ENCODE measurements at regions not wholly inside any gene's neighbourhood (a gene's known extent, or its start where the extent isn't known, plus 50 kb on each side); places are given as distances from the start of the nearest gene placed in this dataset.
A peak's percentile ranks its signal among the peaks of the same experiment; 100 is the strongest.
"Not testable (repeated sequence)": the region's sequence is repeated elsewhere in the genome, so short reads cannot be mapped to it uniquely, and the experiment has no call there.

DNA sequence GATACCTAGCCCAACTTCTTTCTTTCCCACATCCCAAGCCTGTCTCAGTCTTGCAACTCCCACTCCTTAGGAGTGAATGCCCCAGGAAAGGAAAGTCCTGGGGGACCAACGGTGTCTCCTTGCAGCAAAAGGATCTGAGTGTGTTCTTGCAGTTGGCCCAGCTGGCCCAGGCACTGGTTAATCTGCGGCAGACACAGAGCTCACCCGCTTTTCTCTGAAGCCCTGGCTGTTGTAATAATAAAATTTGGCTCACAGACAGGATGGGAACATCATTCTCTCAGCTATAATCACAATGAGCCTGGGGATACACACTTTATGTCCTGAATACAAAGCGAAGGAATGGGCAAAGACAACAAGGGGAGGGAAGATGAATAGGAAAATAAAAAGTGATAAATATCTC lies 185.6 kb upstream of the ADRA1D start:
- Histone ChIP-seq H3F3A (replicated peaks; ENCODE audit: insufficient read depth) (peaks cover 8% of the 10 kb centered on the region), H3K4me3 (ENCODE audit: low read depth in 2 of 2, low read length in 1 of 2) (peak overlapping the region in 1 of 2 experiments; percentile 28; a peak in 1 of 4 replicates), H3K79me2 (ENCODE audit: insufficient read depth) (no peaks in the 10 kb centered on the region), H2AFZ (ENCODE audit: low read depth) (peak overlapping the region; percentile 86; the same call in 1 of the 2 replicates), H3K4me1 (ENCODE audit: control insufficient read depth in 1 of 2, insufficient read depth in 2 of 2, low read depth in 1 of 2, low read length in 1 of 2) (peaks cover 0 to 20% of the 10 kb centered on the region in 2 experiments; a peak in 3 of 4 replicates), H3K9me3 (no peaks in the 10 kb centered on the region), H4K20me1 (ENCODE audit: insufficient read depth) (no peaks in the 10 kb centered on the region), H3K9me2 (no peaks in the 10 kb centered on the region), H3K9ac (peak overlapping the region; percentile 44; the same call in 1 of the 2 replicates), H3K27ac (ENCODE audit: low read depth in 2 of 2, low read length in 1 of 2) (peak overlapping the region in 1 of 2 experiments; percentile 91; a peak in 2 of 4 replicates), H3K27me3 (ENCODE audit: insufficient read depth) (no peaks in the 10 kb centered on the region), H3K4me2 (peak overlapping the region; percentile 61), H3K36me3 (replicated peaks in 1 of 2; ENCODE audit: control insufficient read depth in 1 of 2, insufficient read depth in 2 of 2, low read length in 1 of 2) (no peaks in the 10 kb centered on the region)
- ChIA-PET CTCF (no interaction called here), POLR2A (no interaction called here)
- DNase-seq, result no peak
- WGBS (ENCODE audit: low lambda C conversion rate), result 18% methylated on average over 4 of the region's 4 CpGs
- TF ChIP-seq GABPA (IDR thresholded peaks at IDR 0.05; ENCODE audit: low read depth), result no peak
- no peak for TF ChIP-seq SMC3 (IDR thresholded peaks at IDR 0.05; ENCODE audit: low read depth, low read length)
- TF ChIP-seq, protein P1, sequence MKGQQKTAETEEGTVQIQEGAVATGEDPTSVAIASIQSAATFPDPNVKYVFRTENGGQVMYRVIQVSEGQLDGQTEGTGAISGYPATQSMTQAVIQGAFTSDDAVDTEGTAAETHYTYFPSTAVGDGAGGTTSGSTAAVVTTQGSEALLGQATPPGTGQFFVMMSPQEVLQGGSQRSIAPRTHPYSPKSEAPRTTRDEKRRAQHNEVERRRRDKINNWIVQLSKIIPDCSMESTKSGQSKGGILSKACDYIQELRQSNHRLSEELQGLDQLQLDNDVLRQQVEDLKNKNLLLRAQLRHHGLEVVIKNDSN (IDR thresholded peaks at IDR 0.05; ENCODE audit: borderline replicate concordance, low read depth), result no peak
- no peak for TF ChIP-seq SIN3A (IDR thresholded peaks at IDR 0.05; ENCODE audit: borderline replicate concordance, low read depth, low read length)
- TF ChIP-seq, protein P2, sequence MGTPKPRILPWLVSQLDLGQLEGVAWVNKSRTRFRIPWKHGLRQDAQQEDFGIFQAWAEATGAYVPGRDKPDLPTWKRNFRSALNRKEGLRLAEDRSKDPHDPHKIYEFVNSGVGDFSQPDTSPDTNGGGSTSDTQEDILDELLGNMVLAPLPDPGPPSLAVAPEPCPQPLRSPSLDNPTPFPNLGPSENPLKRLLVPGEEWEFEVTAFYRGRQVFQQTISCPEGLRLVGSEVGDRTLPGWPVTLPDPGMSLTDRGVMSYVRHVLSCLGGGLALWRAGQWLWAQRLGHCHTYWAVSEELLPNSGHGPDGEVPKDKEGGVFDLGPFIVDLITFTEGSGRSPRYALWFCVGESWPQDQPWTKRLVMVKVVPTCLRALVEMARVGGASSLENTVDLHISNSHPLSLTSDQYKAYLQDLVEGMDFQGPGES (IDR thresholded peaks at IDR 0.05; ENCODE audit: low read depth, low read length), result no peak
- no peak for TF ChIP-seq TCF12 (IDR thresholded peaks at IDR 0.05)
- TF ChIP-seq JUND (IDR thresholded peaks at IDR 0.05), result no peak
- TF ChIP-seq FOXM1 (IDR thresholded peaks at IDR 0.05; ENCODE audit: low read depth), result no peak
- no peak for TF ChIP-seq RXRA (IDR thresholded peaks at IDR 0.05; ENCODE audit: borderline replicate concordance, low read depth)
- no peak for TF ChIP-seq EZH2phosphoT487 (IDR thresholded peaks at IDR 0.05; ENCODE audit: borderline replicate concordance, low read depth)
- no peak for TF ChIP-seq CHD2 (IDR thresholded peaks at IDR 0.05; ENCODE audit: low read length, partially characterized antibody)
- TF ChIP-seq CTCF (IDR thresholded peaks at IDR 0.05), result no peak
- TF ChIP-seq, protein P3, sequence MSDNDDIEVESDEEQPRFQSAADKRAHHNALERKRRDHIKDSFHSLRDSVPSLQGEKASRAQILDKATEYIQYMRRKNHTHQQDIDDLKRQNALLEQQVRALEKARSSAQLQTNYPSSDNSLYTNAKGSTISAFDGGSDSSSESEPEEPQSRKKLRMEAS (IDR thresholded peaks at IDR 0.05; ENCODE audit: low read depth), result no peak

- ChIA-PET CTCF (no interaction called here), POLR2A (no interaction called here)
- WGBS (ENCODE audit: low lambda C conversion rate), result 43% methylated on average over 2 of the region's 2 CpGs
Measured at GRCh38 chr20:4431446-4431845, 182.4 kb upstream of the ADRA1D start.

GRCh38 chr20:4430826-4431225 lies 181.7 kb upstream of the ADRA1D start:
- H3K4me1 ChIP-seq (ENCODE audit: control insufficient read depth in 1 of 2, insufficient read depth in 2 of 2, low read depth in 1 of 2, low read length in 1 of 2), result peaks cover 0 to 21% of the 10 kb centered on the region in 2 experiments; a peak in 3 of 4 replicates
- H3K9ac ChIP-seq; DNase-seq; H3K36me3 ChIP-seq (replicated peaks in 1 of 2; ENCODE audit: control insufficient read depth in 1 of 2, insufficient read depth in 2 of 2, low read length in 1 of 2); H3K79me2 ChIP-seq (ENCODE audit: insufficient read depth); H3K4me2 ChIP-seq; POLR2A ChIA-PET; H3K4me3 ChIP-seq (ENCODE audit: low read depth in 2 of 2, low read length in 1 of 2); H3K27ac ChIP-seq (ENCODE audit: low read depth in 2 of 2, low read length in 1 of 2); H3K27me3 ChIP-seq (ENCODE audit: insufficient read depth); H3K9me3 ChIP-seq; H3F3A ChIP-seq (replicated peaks; ENCODE audit: insufficient read depth); H3K9me2 ChIP-seq; H2AFZ ChIP-seq (ENCODE audit: low read depth); CTCF ChIA-PET; H4K20me1 ChIP-seq (ENCODE audit: insufficient read depth): not testable (repeated sequence)
- 77% methylated on average over 11 of the region's 11 CpGs for WGBS (ENCODE audit: low lambda C conversion rate)

More at GRCh38 chr20:4431446-4431845, 182.4 kb upstream of the ADRA1D start:
- Histone ChIP-seq H3K36me3 (replicated peaks in 1 of 2; ENCODE audit: control insufficient read depth in 1 of 2, insufficient read depth in 2 of 2, low read length in 1 of 2) (no peaks in the 10 kb centered on the region), H2AFZ (ENCODE audit: low read depth) (no peak overlapping the region), H3K4me2 (no peak overlapping the region), H3K27me3 (ENCODE audit: insufficient read depth) (no peaks in the 10 kb centered on the region), H3K4me3 (ENCODE audit: low read depth in 2 of 2, low read length in 1 of 2) (no peak overlapping the region), H3K9ac (no peak overlapping the region), H3F3A (replicated peaks; ENCODE audit: insufficient read depth) (peaks cover 8% of the 10 kb centered on the region), H3K9me3 (no peaks in the 10 kb centered on the region), H3K9me2 (no peaks in the 10 kb centered on the region), H3K27ac (ENCODE audit: low read depth in 2 of 2, low read length in 1 of 2) (no peak overlapping the region), H3K79me2 (ENCODE audit: insufficient read depth) (no peaks in the 10 kb centered on the region), H3K4me1 (ENCODE audit: control insufficient read depth in 1 of 2, insufficient read depth in 2 of 2, low read depth in 1 of 2, low read length in 1 of 2) (peaks cover 0 to 22% of the 10 kb centered on the region in 2 experiments; a peak in 3 of 4 replicates), H4K20me1 (ENCODE audit: insufficient read depth) (no peaks in the 10 kb centered on the region)
- no peak for DNase-seq
- no peak for TF ChIP-seq RAD21 (IDR thresholded peaks at IDR 0.05; ENCODE audit: low read length)
- TF ChIP-seq EP300 (IDR thresholded peaks at IDR 0.05; ENCODE audit: borderline replicate concordance in 1 of 2, low read depth in 1 of 2, low read length in 1 of 2), result no peak

Measured in SK-N-SH (cell line).